Smooth muscle cell (in vitro differentiated cells): ENCODE measurements at regions not wholly inside any gene's neighbourhood (a gene's known extent, or its start where the extent isn't known, plus 50 kb on each side); places are given as distances from the start of the nearest gene placed in this dataset.

Experiments used
- DNase-seq: peaks from one replicate; lab custom pipeline; 2025; ENCODE audit not compliant: unreplicated experiment; lab: John Stamatoyannopoulos, UW
- H2AFZ ChIP-seq: fragments of 200-600 bp; sonication (generic); 2 replicates; pipeline ENCODE4 v1.6.0; 2016; ENCODE audit warnings: antibody characterized with exemption, low read depth, mild to moderate bottlenecking
- H3F3A ChIP-seq: fragments of 200-600 bp; sonication (generic); 2 replicates; pipeline ENCODE4 v1.6.0; 2017; ENCODE audit warnings: antibody characterized with exemption, low read depth
- H3K27ac ChIP-seq: fragments of 200-600 bp; sonication (generic); 2 replicates; pipeline ENCODE4 v1.5.1; 2016; ENCODE audit warnings: low read depth, mild to moderate bottlenecking
- H3K27me3 ChIP-seq: fragments of 200-600 bp; sonication (generic); 2 replicates; pipeline ENCODE4 v1.6.1; 2016; ENCODE audit warnings: low read depth, mild to moderate bottlenecking
- H3K36me3 ChIP-seq: fragments of 200-600 bp; sonication (generic); 2 replicates; pipeline ENCODE4 v1.5.1; 2016; ENCODE audit warnings: low read depth
- H3K4me1 ChIP-seq: fragments of 200-600 bp; sonication (generic); 2 replicates; pipeline ENCODE4 v1.5.1; 2016; ENCODE audit warnings: low read depth
- H3K4me2 ChIP-seq: fragments of 200-600 bp; sonication (generic); 2 replicates; pipeline ENCODE4 v1.6.0; 2016; ENCODE audit warnings: mild to moderate bottlenecking
- H3K4me3 ChIP-seq: fragments of 200-600 bp; sonication (generic); 2 replicates; pipeline ENCODE4 v1.5.1; 2016; ENCODE audit warnings: mild to moderate bottlenecking
- H3K79me2 ChIP-seq: fragments of 200-600 bp; sonication (generic); 2 replicates; pipeline ENCODE4 v1.6.0; 2016; ENCODE audit warnings: low read depth, mild to moderate bottlenecking
- H3K9ac ChIP-seq: fragments of 200-600 bp; sonication (generic); 2 replicates; pipeline ENCODE4 v1.6.0; 2016; ENCODE audit warnings: low read depth
- H3K9me3 ChIP-seq: fragments of 200-600 bp; sonication (generic); replicated peaks from 2 replicates; pipeline ENCODE4 v1.5.1; 2016; ENCODE audit warnings: low read depth
- H4K20me1 ChIP-seq: fragments of 200-600 bp; sonication (generic); 2 replicates; pipeline ENCODE4 v1.6.0; 2016; ENCODE audit warnings: low read depth
- CTCF ChIP-seq: fragments of 200-600 bp; sonication (generic); IDR thresholded peaks from 2 replicates; pipeline ENCODE4 v1.5.1; 2017; ENCODE audit warnings: borderline replicate concordance, mild to moderate bottlenecking, antibody characterized with exemption; ENCODE audit not compliant: insufficient read depth, poor library complexity, severe bottlenecking
- WGBS: methylation state at CpG from one replicate; pipeline ENCODE4 v1.1.7; 2016; ENCODE audit warnings: low lambda C conversion rate; 5-methylcytosine and 5-hydroxymethylcytosine counted together

GRCh38 chr18:61982475-61982874 is 89.7 kb upstream of the RNF152 start:
- Histone ChIP-seq H3F3A (peaks cover 7% of the 10 kb centered on the region), H3K9me3 (no peaks in the 10 kb centered on the region), H3K79me2 (no peaks in the 10 kb centered on the region), H3K9ac (no peak overlapping the region), H4K20me1 (no peaks in the 10 kb centered on the region), H3K4me2 (no peak overlapping the region), H2AFZ (peak overlapping the region; percentile 43), H3K4me3 (no peak overlapping the region), H3K27me3 (no peaks in the 10 kb centered on the region), H3K36me3 (no peaks in the 10 kb centered on the region), H3K4me1 (peaks cover 9% of the 10 kb centered on the region), H3K27ac (no peak overlapping the region)
- WGBS = 28% methylated on average over 2 of the region's 2 CpGs
- no peak for TF ChIP-seq CTCF
- DNase-seq = no peak

GRCh38 chr18:61980355-61980754 is 87.5 kb upstream of the RNF152 start:
- Histone ChIP-seq H3K9me3 (no peaks in the 10 kb centered on the region), H4K20me1 (no peaks in the 10 kb centered on the region), H3F3A (peaks cover 7% of the 10 kb centered on the region), H3K4me3 (no peak overlapping the region), H3K4me1 (peaks cover 9% of the 10 kb centered on the region), H3K36me3 (no peaks in the 10 kb centered on the region), H2AFZ (peak overlapping the region; percentile 89), H3K79me2 (no peaks in the 10 kb centered on the region), H3K4me2 (peak overlapping the region; percentile 57), H3K9ac (no peak overlapping the region), H3K27ac (peak overlapping the region; percentile 46), H3K27me3 (no peaks in the 10 kb centered on the region)
- 41% methylated on average over 2 of the region's 2 CpGs for WGBS
- DNase-seq = no peak
- no peak for TF ChIP-seq CTCF

GRCh38 chr18:61975526-61976326 is 82.9 kb upstream of the RNF152 start:
- Histone ChIP-seq H3K4me2 (no peak overlapping the region), H3K79me2 (no peaks in the 10 kb centered on the region), H4K20me1 (no peaks in the 10 kb centered on the region), H3K27me3 (no peaks in the 10 kb centered on the region), H3K4me3 (no peak overlapping the region), H3K4me1 (peaks cover 12% of the 10 kb centered on the region), H3K9ac (no peak overlapping the region), H2AFZ (no peak overlapping the region), H3K9me3 (no peaks in the 10 kb centered on the region), H3K27ac (no peak overlapping the region), H3K36me3 (no peaks in the 10 kb centered on the region), H3F3A (peaks cover 7% of the 10 kb centered on the region)
- DNase-seq = no peak
- WGBS = 92% methylated on average over 9 of the region's 9 CpGs
- no peak for TF ChIP-seq CTCF
